Uterus (tissue), 3 donors: ENCODE measurements at regions not wholly inside any gene's neighbourhood (a gene's known extent, or its start where the extent isn't known, plus 50 kb on each side); places are given as distances from the start of the nearest gene placed in this dataset.

Experiments used
- DNase-seq, 2 donors: peaks; one replicate each; pipeline ENCODE4 v3.0.0-alpha.2; 2019 to 2020
- H3K27ac ChIP-seq, 2 donors: fragments of 200-600 bp; sonication (generic); 1 replicate in 1 of 2; 2 replicates in 1 of 2; pipeline ENCODE4 v1.5.1; 2016 to 2018
- H3K27me3 ChIP-seq, 2 donors: fragments of 200-600 bp; sonication (generic); one replicate each; pipeline ENCODE4 v1.5.1; 2018 to 2019; ENCODE audit warnings: control low read depth in 1 of 2
- H3K36me3 ChIP-seq, 2 donors: fragments of 200-600 bp; sonication (generic); one replicate each; pipeline ENCODE4 v1.5.1; 2019; ENCODE audit warnings: control low read depth in 1 of 2
- H3K4me1 ChIP-seq, 2 donors: fragments of 200-600 bp; sonication (generic); one replicate each; pipeline ENCODE4 v1.5.1; 2018 to 2019; ENCODE audit warnings: control low read depth in 1 of 2
- H3K4me3 ChIP-seq, 2 donors: fragments of 200-600 bp; sonication (generic); 1 replicate in 1 of 2; 2 replicates in 1 of 2; pipeline ENCODE4 v1.5.1; 2018 to 2019; ENCODE audit warnings: mild to moderate bottlenecking in 1 of 2
- H3K9me3 ChIP-seq, 2 donors: fragments of 200-600 bp; sonication (generic); one replicate each; pipeline ENCODE4 v1.5.1; 2019; ENCODE audit warnings: control low read depth in 1 of 2
- CTCF ChIP-seq, 4 experiments: fragments of 200-600 bp in 2 of 4; fragments of 450-650 bp in 2 of 4; sonication (generic) in 2 of 4; IDR thresholded peaks; one replicate each; pipeline ENCODE4 v1.5.1; 2016 to 2019; ENCODE audit warnings: antibody characterized with exemption in 4 of 4, mild to moderate bottlenecking in 2 of 4, moderate library complexity in 1 of 4
- POLR2A ChIP-seq, 2 donors: fragments of 450-650 bp; IDR thresholded peaks; one replicate each; pipeline ENCODE4 v1.6.1; 2016; ENCODE audit warnings: antibody characterized with exemption in 2 of 2, mild to moderate bottlenecking in 1 of 2, moderate library complexity in 1 of 2
- intact Hi-C: fragments of 100-400 bp; cut with DNase I; formaldehyde crosslinking; loops from one replicate; pipeline ENCODE4 v1.15.1; 2023; ENCODE audit warnings: low total_unique reads
- donor health status: DM: yes; HTN: yes; CAD: no.

DNA sequence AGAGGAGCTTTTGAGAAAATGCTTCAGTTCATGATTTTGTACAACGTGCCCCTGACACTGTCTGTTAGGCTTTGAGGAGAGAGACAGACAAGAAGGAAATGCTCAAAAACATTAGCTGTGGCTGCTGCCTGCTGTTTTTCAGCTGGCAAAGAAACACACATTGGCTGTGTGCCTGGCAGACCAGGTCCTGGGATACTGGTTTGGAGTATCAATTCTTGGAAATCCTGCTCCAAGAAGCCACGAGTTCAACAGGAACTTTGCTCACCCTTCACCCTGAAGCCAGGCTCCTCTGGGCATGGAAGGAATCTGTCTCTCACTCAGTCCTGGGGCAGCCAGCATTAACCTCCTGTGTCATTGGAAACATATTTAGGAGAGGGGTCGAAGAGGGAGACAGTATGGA, 245.5 kb downstream of the AUH start:
- Histone ChIP-seq H3K4me3 (no peak overlapping the region), H3K27ac (peak overlapping the region; percentile 3 to 47)
- intact Hi-C loops, result no loop called here

DNA sequence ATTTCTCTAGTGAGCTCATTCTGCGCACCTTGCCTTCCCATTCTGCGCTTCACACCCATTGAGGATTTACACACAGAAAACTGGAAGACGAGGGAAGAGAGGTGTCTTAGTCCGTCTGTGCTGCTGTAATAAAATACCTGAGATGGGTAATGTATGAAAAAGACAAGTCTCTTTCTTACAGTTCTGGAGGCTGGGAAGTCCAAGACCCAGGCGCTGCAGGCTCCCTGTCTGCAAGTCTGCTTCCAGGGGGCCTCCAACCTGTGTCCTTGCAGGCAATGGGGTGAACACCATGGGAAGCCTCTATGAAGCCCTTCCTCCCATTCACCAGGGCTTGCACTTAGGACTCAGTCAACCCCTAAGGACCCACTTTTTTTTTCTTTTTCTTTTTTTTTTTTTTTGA, 245.0 kb downstream of the AUH start:
- no peaks in the 10 kb centered on the region for H3K9me3 ChIP-seq
- DNase-seq, result no peak
- peaks cover 6 to 8% of the 10 kb centered on the region in 2 donors for H3K4me1 ChIP-seq
- TF ChIP-seq CTCF (IDR thresholded peaks at IDR 0.05) (no peak), POLR2A (IDR thresholded peaks at IDR 0.05) (no peak)
- no peaks in the 10 kb centered on the region for H3K27me3 ChIP-seq
- H3K36me3 ChIP-seq, result no peaks in the 10 kb centered on the region
- H3K27ac ChIP-seq, result peak overlapping the region; percentile 3 to 47
- intact Hi-C loops, result no loop called here
- no peak overlapping the region for H3K4me3 ChIP-seq

More for the DNA sequence above, 245.5 kb downstream of the AUH start:
- Histone ChIP-seq H3K9me3 (no peaks in the 10 kb centered on the region), H3K4me1 (peaks cover 6 to 8% of the 10 kb centered on the region in 2 donors), H3K27me3 (no peaks in the 10 kb centered on the region), H3K36me3 (no peaks in the 10 kb centered on the region)
- no peak for TF ChIP-seq CTCF (IDR thresholded peaks at IDR 0.05)
- no peak for TF ChIP-seq POLR2A (IDR thresholded peaks at IDR 0.05)
- no peak for DNase-seq

DNA sequence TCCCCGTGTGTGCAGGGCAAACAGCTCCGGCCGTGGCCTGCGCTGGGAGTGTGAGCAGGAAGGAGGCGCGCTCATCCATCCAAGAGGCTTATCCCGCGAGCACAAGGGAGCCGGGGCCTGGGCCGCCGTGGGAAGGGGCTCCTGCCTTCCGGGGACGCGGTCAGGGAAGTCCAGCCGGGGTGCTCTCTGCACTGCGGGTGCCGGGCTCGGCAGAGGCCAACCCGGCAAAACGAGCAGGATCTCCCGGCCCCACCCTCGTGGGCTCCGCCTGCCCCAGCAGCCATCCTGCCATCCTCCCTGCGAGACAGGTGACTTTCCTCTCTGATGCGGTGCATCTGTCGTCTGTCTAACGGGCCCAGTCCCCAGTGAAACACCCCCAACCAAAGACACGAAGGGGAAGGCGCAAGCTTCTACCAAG, 244.2 kb downstream of the AUH start:
- DNase-seq, result no peak
- TF ChIP-seq CTCF (IDR thresholded peaks at IDR 0.05), result no peak
- no peak for TF ChIP-seq POLR2A (IDR thresholded peaks at IDR 0.05)
- Histone ChIP-seq H3K27ac (peak overlapping the region; percentile 87), H3K4me3 (peak overlapping the region in 1 of 2 donors; percentile 18), H3K4me1 (peaks cover 6 to 8% of the 10 kb centered on the region in 2 donors), H3K9me3 (no peaks in the 10 kb centered on the region), H3K27me3 (no peaks in the 10 kb centered on the region), H3K36me3 (no peaks in the 10 kb centered on the region)
- intact Hi-C loops, result no loop called here

- intact Hi-C loops, result no loop called here
- TF ChIP-seq POLR2A (IDR thresholded peaks at IDR 0.05), result peak; percentile 43 to 50
- no peak for TF ChIP-seq CTCF (IDR thresholded peaks at IDR 0.05)
- H3K27ac ChIP-seq, result peak overlapping the region; percentile 87
Measured at GRCh38 chr9:91117959-91118703, 243.6 kb downstream of the AUH start.

GRCh38 chr9:91118704-91119025, 243.1 kb downstream of the AUH start:
- Histone ChIP-seq H3K27me3 (no peaks in the 10 kb centered on the region), H3K36me3 (no peaks in the 10 kb centered on the region), H3K4me1 (peaks cover 6 to 8% of the 10 kb centered on the region in 2 donors), H3K27ac (peak overlapping the region; percentile 87), H3K9me3 (no peaks in the 10 kb centered on the region), H3K4me3 (peak overlapping the region; percentile 7 to 18)
- DNase-seq, result no peak
- TF ChIP-seq POLR2A (IDR thresholded peaks at IDR 0.05) (no peak), CTCF (IDR thresholded peaks at IDR 0.05) (no peak)
- intact Hi-C loops, result no loop called here

More at GRCh38 chr9:91117959-91118703, 243.6 kb downstream of the AUH start:
- no peaks in the 10 kb centered on the region for H3K9me3 ChIP-seq
- no peaks in the 10 kb centered on the region for H3K36me3 ChIP-seq
- peak; percentile 86 to 90 for DNase-seq
- peaks cover 6 to 8% of the 10 kb centered on the region in 2 donors for H3K4me1 ChIP-seq
- H3K27me3 ChIP-seq, result no peaks in the 10 kb centered on the region
- peak overlapping the region; percentile 7 to 18 for H3K4me3 ChIP-seq
